H9 (cell line): ENCODE measurements at regions not wholly inside any gene's neighbourhood (a gene's known extent, or its start where the extent isn't known, plus 50 kb on each side); places are given as distances from the start of the nearest gene placed in this dataset.

Experiments
- DNase-seq: peaks from one replicate; pipeline ENCODE4 v3.0.0-alpha.2; 2017
- H2AFZ ChIP-seq: one replicate; pipeline ENCODE4 v1.6.1; 2013; ENCODE audit warnings: mild to moderate bottlenecking, low read length, control low read depth, moderate library complexity
- H2AK5ac ChIP-seq: 2 replicates; pipeline ENCODE4 v1.6.1; 2013; ENCODE audit warnings: low read length, control low read depth, mixed read lengths; ENCODE audit not compliant: insufficient read length
- H2BK120ac ChIP-seq: one replicate; pipeline ENCODE4 v1.6.1; 2013; ENCODE audit warnings: low read depth, mild to moderate bottlenecking, low read length, control low read depth, inconsistent platforms; ENCODE audit not compliant: poor library complexity, severe bottlenecking
- H2BK12ac ChIP-seq: 2 replicates; pipeline ENCODE4 v1.6.1; 2013; ENCODE audit warnings: low read length, control low read depth, mixed read lengths, low read depth; ENCODE audit not compliant: insufficient read length
- H2BK15ac ChIP-seq: 2 replicates; pipeline ENCODE4 v1.6.1; 2013; ENCODE audit warnings: low read depth, low read length, control low read depth
- H2BK20ac ChIP-seq: one replicate; pipeline ENCODE4 v1.6.1; 2013; ENCODE audit warnings: low read depth, mild to moderate bottlenecking, low read length, control low read depth, inconsistent platforms; ENCODE audit not compliant: poor library complexity, severe bottlenecking
- H2BK5ac ChIP-seq: 2 replicates; pipeline ENCODE4 v1.6.1; 2013; ENCODE audit warnings: low read length, control low read depth, mixed read lengths; ENCODE audit not compliant: insufficient read length
- H3K14ac ChIP-seq: 2 replicates; pipeline ENCODE4 v1.6.1; 2013; ENCODE audit warnings: low read length, control low read depth; ENCODE audit not compliant: insufficient read depth
- H3K18ac ChIP-seq: 2 replicates; pipeline ENCODE4 v1.6.1; 2013; ENCODE audit warnings: low read depth, mild to moderate bottlenecking, mixed read lengths, low read length, control low read depth; ENCODE audit not compliant: insufficient read length
- H3K23ac ChIP-seq: 2 replicates; pipeline ENCODE4 v1.6.1; 2013; ENCODE audit warnings: low read length, control low read depth, mixed read lengths, low read depth; ENCODE audit not compliant: insufficient read length
- H3K23me2 ChIP-seq: 2 replicates; pipeline ENCODE4 v1.6.1; 2013; ENCODE audit warnings: low read depth, mild to moderate bottlenecking, mixed read lengths, low read length, control low read depth; ENCODE audit not compliant: insufficient read length, poor library complexity, severe bottlenecking
- H3K27ac ChIP-seq: 2 replicates; pipeline ENCODE4 v1.5.1; 2013; ENCODE audit warnings: low read length, control low read depth, mixed read lengths, low read depth; ENCODE audit not compliant: insufficient read length
- H3K27me3 ChIP-seq: 2 replicates; pipeline ENCODE4 v1.6.1; 2013; ENCODE audit warnings: low read length, control low read depth, inconsistent platforms; ENCODE audit not compliant: insufficient read depth
- H3K4ac ChIP-seq: 2 replicates; pipeline ENCODE4 v1.6.1; 2013; ENCODE audit warnings: low read depth, mild to moderate bottlenecking, control low read depth, inconsistent platforms, low read length, moderate library complexity
- H3K4me1 ChIP-seq: 2 replicates; pipeline ENCODE4 v1.6.1; 2013; ENCODE audit warnings: low read length, control low read depth, inconsistent platforms; ENCODE audit not compliant: insufficient read depth
- H3K4me2 ChIP-seq: 2 replicates; pipeline ENCODE4 v1.6.1; 2013; ENCODE audit warnings: low read length, control low read depth, mixed read lengths; ENCODE audit not compliant: insufficient read length, insufficient read depth
- H3K56ac ChIP-seq: 2 replicates; pipeline ENCODE4 v1.6.1; 2013; ENCODE audit warnings: low read depth, mild to moderate bottlenecking, mixed read lengths, low read length, control low read depth; ENCODE audit not compliant: insufficient read length
- H3K79me1 ChIP-seq: 2 replicates; pipeline ENCODE4 v1.6.1; 2013; ENCODE audit warnings: low read depth, mild to moderate bottlenecking, moderate library complexity, low read length, control low read depth, inconsistent platforms; ENCODE audit not compliant: insufficient read depth, poor library complexity, severe bottlenecking
- H3K79me2 ChIP-seq: 2 replicates; pipeline ENCODE4 v1.6.1; 2013; ENCODE audit warnings: low read length, control low read depth, inconsistent platforms; ENCODE audit not compliant: insufficient read depth
- H3K9ac ChIP-seq: 2 replicates; pipeline ENCODE4 v1.6.1; 2013; ENCODE audit warnings: low read length, control low read depth, mixed read lengths; ENCODE audit not compliant: insufficient read length; ENCODE audit errors: extremely low read depth
- H3K9me3 ChIP-seq: one replicate; pipeline ENCODE4 v1.6.1; 2013; ENCODE audit warnings: low read depth, low read length, inconsistent platforms; ENCODE audit not compliant: control insufficient read depth
- H3T11ph ChIP-seq: one replicate; pipeline ENCODE4 v1.6.1; 2013; ENCODE audit warnings: mild to moderate bottlenecking, low read length, control low read depth, inconsistent platforms
- H4K20me1 ChIP-seq: one replicate; pipeline ENCODE4 v1.6.1; 2013; ENCODE audit not compliant: control insufficient read depth, insufficient read length, insufficient read depth
- H4K5ac ChIP-seq: 2 replicates; pipeline ENCODE4 v1.6.1; 2013; ENCODE audit warnings: low read depth, mild to moderate bottlenecking, mixed read lengths, low read length, control low read depth; ENCODE audit not compliant: insufficient read length
- H4K8ac ChIP-seq: replicated peaks from 2 replicates; pipeline ENCODE4 v1.6.1; 2013; ENCODE audit warnings: low read length, control low read depth, mixed read lengths, low read depth; ENCODE audit not compliant: insufficient read length
- H4K91ac ChIP-seq: 2 replicates; pipeline ENCODE4 v1.6.1; 2013; ENCODE audit warnings: low read depth, mild to moderate bottlenecking, moderate library complexity, mixed read lengths, low read length, control low read depth; ENCODE audit not compliant: insufficient read length
- H3K27ac Mint-ChIP-seq, 3 experiments: 2 replicates in 2 of 3; 3 replicates in 1 of 3; pipeline ENCODE4 v1.8.0; 2020 to 2021; ENCODE audit warnings: mixed read lengths in 3 of 3, mild to moderate bottlenecking in 1 of 3, moderate library complexity in 1 of 3
- H3K27me3 Mint-ChIP-seq: 2 replicates; pipeline ENCODE4 v1.8.0; 2021; ENCODE audit warnings: low read depth, mild to moderate bottlenecking, moderate library complexity, mixed read lengths
- H3K36me3 Mint-ChIP-seq, 3 experiments: 2 replicates in 2 of 3; 3 replicates in 1 of 3; pipeline ENCODE4 v1.8.0; 2020 to 2021; ENCODE audit warnings: low read depth in 3 of 3, mixed read lengths in 3 of 3; ENCODE audit not compliant: insufficient read depth in 1 of 3
- H3K4me1 Mint-ChIP-seq, 2 experiments: 2 replicates each; pipeline ENCODE4 v1.8.0; 2020; ENCODE audit warnings: mixed read lengths in 2 of 2
- H3K4me3 Mint-ChIP-seq, 2 experiments: 2 replicates in 1 of 2; 3 replicates in 1 of 2; pipeline ENCODE4 v1.8.0; 2020 to 2021; ENCODE audit warnings: mild to moderate bottlenecking in 2 of 2, mixed read lengths in 2 of 2, moderate library complexity in 1 of 2
- H3K9me3 Mint-ChIP-seq, 2 experiments: 2 replicates in 1 of 2; 3 replicates in 1 of 2; pipeline ENCODE4 v1.8.0; 2020; ENCODE audit warnings: mild to moderate bottlenecking in 2 of 2, mixed read lengths in 2 of 2, moderate library complexity in 1 of 2
- WGBS: extraction: QIAGEN DNeasy Blood & Tissue Kit; methylation state at CpG from one replicate; pipeline ENCODE4 v1.1.7; 2013; ENCODE audit warnings: missing lambda C conversion rate, low lambda C conversion rate, mixed read lengths; ENCODE audit not compliant: insufficient read length; ENCODE audit errors: extremely low coverage; 5-methylcytosine and 5-hydroxymethylcytosine counted together
- TF ChIP-seq, protein P1 (sequence below): fragments of 200-600 bp; sonication (generic); conservative IDR thresholded peaks from 3 replicates; pipeline ENCODE4 v1.8.0; 2021; ENCODE audit warnings: antibody characterized with exemption, mild to moderate bottlenecking

DNA sequence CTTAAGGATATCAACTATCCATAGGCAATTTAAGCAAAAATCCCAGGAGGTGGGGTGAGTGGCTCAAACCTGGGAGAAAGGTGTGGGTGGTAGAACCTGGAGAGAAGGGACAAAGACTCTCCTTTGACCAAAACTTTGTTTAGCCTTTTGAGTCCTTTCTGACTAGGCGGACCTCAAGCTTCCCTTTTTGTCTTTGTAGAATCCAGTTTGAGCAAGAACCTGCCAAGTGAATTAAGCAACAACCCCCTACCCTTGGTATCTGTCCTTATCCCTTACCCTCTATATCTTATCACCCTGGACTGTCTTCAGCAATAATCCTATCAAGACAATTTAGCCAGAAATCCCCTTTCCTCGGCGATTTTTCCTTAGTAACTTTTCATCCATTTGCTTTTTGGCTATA, 53.5 kb upstream of the SLC28A3 start:
- H4K8ac ChIP-seq: no peak overlapping the region
- no peak overlapping the region for H2AFZ ChIP-seq
- H3K27me3 Mint-ChIP-seq: no peaks in the 10 kb centered on the region; the same call in none of the 2 replicates
- TF ChIP-seq, protein P1, sequence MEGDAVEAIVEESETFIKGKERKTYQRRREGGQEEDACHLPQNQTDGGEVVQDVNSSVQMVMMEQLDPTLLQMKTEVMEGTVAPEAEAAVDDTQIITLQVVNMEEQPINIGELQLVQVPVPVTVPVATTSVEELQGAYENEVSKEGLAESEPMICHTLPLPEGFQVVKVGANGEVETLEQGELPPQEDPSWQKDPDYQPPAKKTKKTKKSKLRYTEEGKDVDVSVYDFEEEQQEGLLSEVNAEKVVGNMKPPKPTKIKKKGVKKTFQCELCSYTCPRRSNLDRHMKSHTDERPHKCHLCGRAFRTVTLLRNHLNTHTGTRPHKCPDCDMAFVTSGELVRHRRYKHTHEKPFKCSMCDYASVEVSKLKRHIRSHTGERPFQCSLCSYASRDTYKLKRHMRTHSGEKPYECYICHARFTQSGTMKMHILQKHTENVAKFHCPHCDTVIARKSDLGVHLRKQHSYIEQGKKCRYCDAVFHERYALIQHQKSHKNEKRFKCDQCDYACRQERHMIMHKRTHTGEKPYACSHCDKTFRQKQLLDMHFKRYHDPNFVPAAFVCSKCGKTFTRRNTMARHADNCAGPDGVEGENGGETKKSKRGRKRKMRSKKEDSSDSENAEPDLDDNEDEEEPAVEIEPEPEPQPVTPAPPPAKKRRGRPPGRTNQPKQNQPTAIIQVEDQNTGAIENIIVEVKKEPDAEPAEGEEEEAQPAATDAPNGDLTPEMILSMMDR: no peak
- H2AK5ac ChIP-seq: no peak overlapping the region
- H2BK20ac ChIP-seq: no peak overlapping the region
- H2BK120ac ChIP-seq: no peak overlapping the region
- peaks cover 6% of the 10 kb centered on the region for H3K23me2 ChIP-seq
- peaks cover 9 to 11% of the 10 kb centered on the region in 2 experiments for H3K4me1 Mint-ChIP-seq
- no peak overlapping the region for H3K9ac ChIP-seq
- no peak overlapping the region for H3K4me3 Mint-ChIP-seq
- no peak overlapping the region for H3K23ac ChIP-seq
- H3K4ac ChIP-seq: no peak overlapping the region
- no peak overlapping the region for H2BK12ac ChIP-seq
- WGBS: no CpG with 5 or more reads among the region's 3 CpGs
- no peaks in the 10 kb centered on the region for H3K9me3 ChIP-seq
- no peak overlapping the region for H4K91ac ChIP-seq
- no peak overlapping the region for H3K27ac ChIP-seq
- DNase-seq: no peak
- H3K36me3 Mint-ChIP-seq: no peaks in the 10 kb centered on the region
- no peaks in the 10 kb centered on the region for H3K27me3 ChIP-seq
- H4K20me1 ChIP-seq: no peaks in the 10 kb centered on the region
- no peaks in the 10 kb centered on the region for H3K79me1 ChIP-seq
- H3K14ac ChIP-seq: no peak overlapping the region
- no peaks in the 10 kb centered on the region; the same call in 1 of the 2 replicates for H3K4me1 ChIP-seq
- H3K56ac ChIP-seq: no peak overlapping the region
- no peak overlapping the region for H3T11ph ChIP-seq
- no peak overlapping the region for H3K18ac ChIP-seq
- H4K5ac ChIP-seq: no peak overlapping the region
- H2BK15ac ChIP-seq: no peak overlapping the region
- H3K79me2 ChIP-seq: no peaks in the 10 kb centered on the region
- no peak overlapping the region for H3K4me2 ChIP-seq
- H2BK5ac ChIP-seq: no peak overlapping the region
- no peaks in the 10 kb centered on the region for H3K9me3 Mint-ChIP-seq
- no peak overlapping the region for H3K27ac Mint-ChIP-seq
